H1 (cell line): ENCODE measurements at regions not wholly inside any gene's neighbourhood (a gene's known extent, or its start where the extent isn't known, plus 50 kb on each side); places are given as distances from the start of the nearest gene placed in this dataset.

Experiments
- BCL11A ChIP-seq, 2 experiments: IDR thresholded peaks; one replicate each; pipeline ENCODE4 v1.6.1; 2011; ENCODE audit warnings: low read depth in 2 of 2, low read length in 2 of 2, mild to moderate bottlenecking in 2 of 2
- CEBPB ChIP-seq: IDR thresholded peaks from 2 replicates; pipeline ENCODE4 v1.6.1; 2012; ENCODE audit warnings: low read depth, low read length
- CHD1 ChIP-seq: IDR thresholded peaks from 2 replicates; pipeline ENCODE4 v1.6.1; 2012; ENCODE audit warnings: low read depth, low read length, improper control_type of control experiment
- FOSL1 ChIP-seq: IDR thresholded peaks from 2 replicates; pipeline ENCODE4 v1.6.1; 2011; ENCODE audit warnings: mild to moderate bottlenecking, low read depth, low read length, moderate library complexity; ENCODE audit not compliant: insufficient read depth
- JUN ChIP-seq: IDR thresholded peaks from 2 replicates; pipeline ENCODE4 v1.6.1; 2011; ENCODE audit warnings: low read depth, mild to moderate bottlenecking, improper control_type of control experiment, low read length
- KDM5A ChIP-seq: fragments of 200-600 bp; IDR thresholded peaks from 2 replicates; pipeline ENCODE4 v1.7.1; 2012; ENCODE audit warnings: mild to moderate bottlenecking, low read length, inconsistent platforms, mixed read lengths
- SP4 ChIP-seq: IDR thresholded peaks from 2 replicates; pipeline ENCODE4 v1.6.1; 2012; ENCODE audit warnings: low read length, inconsistent platforms
- TAF1 ChIP-seq: IDR thresholded peaks from 2 replicates; pipeline ENCODE4 v1.6.1; 2011; ENCODE audit warnings: mild to moderate bottlenecking, low read depth, low read length
- YY1 ChIP-seq: IDR thresholded peaks from 2 replicates; pipeline ENCODE4 v1.6.1; 2011; ENCODE audit warnings: low read depth, mild to moderate bottlenecking, low read length

- TF ChIP-seq FOSL1: no peak
- no peak for TF ChIP-seq JUN
- no peak for TF ChIP-seq CEBPB
- no peak for TF ChIP-seq BCL11A (IDR thresholded peaks at IDR 0.05; ENCODE audit: low read depth in 2 of 2, low read length in 2 of 2)
- no peak for TF ChIP-seq SP4
- no peak for TF ChIP-seq TAF1
- TF ChIP-seq KDM5A: no peak
- TF ChIP-seq YY1: no peak
- TF ChIP-seq CHD1: no peak
These were observed 79.2 kb upstream of the PAPOLG start (continued) for GRCh38 chr2:60676706-60677330.
